Retina (tissue), 1 donor: ENCODE measurements at regions not wholly inside any gene's neighbourhood (a gene's known extent, or its start where the extent isn't known, plus 50 kb on each side); places are given as distances from the start of the nearest gene placed in this dataset.
"Not testable (repeated sequence)": the region's sequence is repeated elsewhere in the genome, so short reads cannot be mapped to it uniquely, and the experiment has no call there.

Experiments used
- DNase-seq: peaks from one replicate; pipeline ENCODE4 v3.0.0-alpha.2; 2016

GRCh38 chr4:186984105-186984644 is 260.5 kb upstream of the FAT1 start:
- DNase-seq, result no peak

GRCh38 chr4:186999686-187000085 is 276.0 kb upstream of the FAT1 start:
- no peak for DNase-seq

- no peak for DNase-seq
These were observed 276.6 kb upstream of the FAT1 start for GRCh38 chr4:187000281-187000680.

GRCh38 chr4:187002133-187002532 is 278.5 kb upstream of the FAT1 start:
- DNase-seq, result not testable (repeated sequence)

- no peak for DNase-seq
These were observed 281.0 kb upstream of the FAT1 start for GRCh38 chr4:187004628-187005027.

- no peak for DNase-seq
These were observed 282.5 kb upstream of the FAT1 start for GRCh38 chr4:187006189-187006618.

- DNase-seq, result no peak
These were observed 286.4 kb upstream of the FAT1 start for GRCh38 chr4:187010052-187010451.

- DNase-seq, result no peak
These were observed 292.4 kb upstream of the FAT1 start for GRCh38 chr4:187016101-187016500.

GRCh38 chr4:187017147-187017546 is 293.5 kb upstream of the FAT1 start:
- DNase-seq, result no peak

- DNase-seq, result peak; percentile 40
These were observed 296.2 kb upstream of the FAT1 start for GRCh38 chr4:187019896-187020295.

GRCh38 chr4:187020676-187021075 is 297.0 kb upstream of the FAT1 start:
- no peak for DNase-seq

GRCh38 chr4:187021436-187022205 is 298.0 kb upstream of the FAT1 start:
- DNase-seq, result no peak

GRCh38 chr4:187027272-187027671 is 303.6 kb upstream of the FAT1 start:
- DNase-seq, result peak; percentile 18

- DNase-seq, result no peak
These were observed 318.6 kb upstream of the FAT1 start for GRCh38 chr4:187042251-187042650.

- DNase-seq, result no peak
These were observed 322.8 kb upstream of the FAT1 start for GRCh38 chr4:187046471-187046870.

- no peak for DNase-seq
These were observed 335.4 kb upstream of the FAT1 start for GRCh38 chr4:187059021-187059420.

GRCh38 chr4:187059895-187060294 is 336.2 kb upstream of the FAT1 start:
- DNase-seq, result no peak

- DNase-seq, result no peak
These were observed 336.9 kb upstream of the FAT1 start for GRCh38 chr4:187060551-187060950.

GRCh38 chr4:187063251-187063650 is 339.6 kb upstream of the FAT1 start:
- no peak for DNase-seq

GRCh38 chr4:187064033-187064432 is 340.4 kb upstream of the FAT1 start:
- no peak for DNase-seq

GRCh38 chr4:187065396-187065795 is 341.7 kb upstream of the FAT1 start:
- DNase-seq, result no peak

- DNase-seq, result no peak
These were observed 342.1 kb upstream of the FAT1 start for GRCh38 chr4:187065806-187066205.

- DNase-seq, result no peak
These were observed 345.7 kb upstream of the FAT1 start for GRCh38 chr4:187069398-187069797.

GRCh38 chr4:187070158-187070557 is 346.5 kb upstream of the FAT1 start:
- DNase-seq, result no peak

GRCh38 chr4:187070740-187071139 is 347.1 kb upstream of the FAT1 start:
- DNase-seq, result no peak
